Panc1 (cell line): ENCODE measurements at regions not wholly inside any gene's neighbourhood (a gene's known extent, or its start where the extent isn't known, plus 50 kb on each side); places are given as distances from the start of the nearest gene placed in this dataset.

Source experiments
- CTCF ChIP-seq: fragments of 450-650 bp; IDR thresholded peaks from 2 replicates; pipeline ENCODE4 v1.5.1; 2017; ENCODE audit warnings: mild to moderate bottlenecking
- REST ChIP-seq, 2 experiments: IDR thresholded peaks; 2 replicates each; pipeline ENCODE4 v1.6.1; 2011 to 2012; ENCODE audit warnings: low read depth in 2 of 2, control low read depth in 1 of 2, low read length in 1 of 2, mild to moderate bottlenecking in 1 of 2, moderate library complexity in 1 of 2; ENCODE audit not compliant: insufficient read depth in 1 of 2

DNA sequence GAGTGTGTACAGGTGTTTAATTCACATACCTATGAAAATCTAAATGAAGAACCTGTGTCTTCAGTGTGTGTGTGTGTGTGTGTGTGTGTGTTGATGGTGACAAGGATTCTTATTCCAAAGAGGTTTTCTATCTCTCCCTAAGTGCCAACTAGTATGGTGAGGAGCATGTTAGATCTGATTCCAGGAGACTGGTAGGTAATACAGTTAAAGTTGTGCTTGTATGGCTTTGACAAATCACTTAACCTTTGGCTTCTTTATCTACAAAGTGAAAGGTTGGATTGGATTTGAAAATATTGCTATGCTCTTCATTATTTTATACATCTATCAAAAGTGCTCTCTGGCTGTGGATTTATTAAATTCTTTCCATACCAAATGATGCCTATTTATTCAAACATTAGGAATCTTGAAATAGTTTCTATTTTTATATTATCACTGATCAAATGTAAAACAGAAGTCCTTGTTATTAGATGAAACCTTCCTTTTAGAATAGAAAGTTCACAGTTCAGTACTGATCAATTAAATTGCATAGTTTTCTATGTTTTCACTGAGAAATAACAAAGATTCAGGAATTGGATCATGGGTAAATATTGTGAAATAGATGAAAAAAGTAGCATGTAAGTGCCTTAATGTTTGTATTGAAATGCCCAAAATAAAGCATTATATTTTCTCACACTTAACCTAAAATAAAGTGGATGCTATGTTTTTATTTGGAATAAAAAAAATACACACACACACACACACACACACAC, 84.4 kb upstream of the MLIP start:
- TF ChIP-seq REST (IDR thresholded peaks at IDR 0.05; ENCODE audit: insufficient read depth in 1 of 2, low read depth in 2 of 2, low read length in 1 of 2) (no peak), CTCF (no peak)
